ENCODE measurements at regions not wholly inside any gene's neighbourhood (a gene's known extent, or its start where the extent isn't known, plus 50 kb on each side); places are given as distances from the start of the nearest gene placed in this dataset.

DNA sequence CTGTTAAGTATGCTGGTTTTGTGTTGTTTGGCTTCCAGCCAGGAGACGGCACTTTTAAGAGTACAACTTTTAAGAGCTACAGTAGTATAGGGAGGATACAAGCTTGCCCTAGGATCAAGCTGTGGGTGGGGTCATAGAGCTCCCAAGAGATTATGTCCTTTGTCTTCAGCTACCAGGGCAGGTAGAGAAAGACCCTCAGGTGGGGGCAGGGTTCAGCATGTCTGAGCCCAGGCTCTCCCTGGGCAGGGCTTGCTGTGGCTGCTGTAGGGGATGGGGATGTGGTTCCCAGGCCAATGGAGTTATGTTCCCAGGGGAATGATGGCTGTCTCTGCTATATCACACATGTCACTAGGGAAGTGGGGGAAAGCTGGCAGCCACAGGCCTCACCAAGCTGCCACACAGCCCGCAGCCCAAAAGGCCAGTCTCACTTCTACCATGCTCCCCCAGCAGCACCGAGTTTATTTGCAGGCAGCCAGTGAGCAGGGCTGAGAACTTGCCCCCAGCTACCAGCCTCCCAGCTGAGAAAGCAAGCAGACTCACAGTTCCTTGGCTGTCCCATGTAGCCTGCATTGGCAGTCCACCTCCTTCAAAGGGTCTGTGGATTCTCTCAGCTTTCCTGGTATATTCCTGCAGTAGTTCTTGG is 105.7 kb upstream of the ERBB4 start:
- no peaks in the 10 kb centered on the region for H3K36me3 ChIP-seq
- no peaks in the 10 kb centered on the region for H3K4me1 ChIP-seq
- TF ChIP-seq Cebpa-rat (IDR thresholded peaks at IDR 0.05): no peak
- no peaks in the 10 kb centered on the region for H3K27me3 ChIP-seq
- H3K9me3 ChIP-seq: no peaks in the 10 kb centered on the region
- H4K20me1 ChIP-seq: no peaks in the 10 kb centered on the region
- no peak overlapping the region for H3K4me3 ChIP-seq
- no peak overlapping the region for H3K4me2 ChIP-seq
- no peak overlapping the region for H3K27ac ChIP-seq
- no peak overlapping the region for H3K9ac ChIP-seq

DNA sequence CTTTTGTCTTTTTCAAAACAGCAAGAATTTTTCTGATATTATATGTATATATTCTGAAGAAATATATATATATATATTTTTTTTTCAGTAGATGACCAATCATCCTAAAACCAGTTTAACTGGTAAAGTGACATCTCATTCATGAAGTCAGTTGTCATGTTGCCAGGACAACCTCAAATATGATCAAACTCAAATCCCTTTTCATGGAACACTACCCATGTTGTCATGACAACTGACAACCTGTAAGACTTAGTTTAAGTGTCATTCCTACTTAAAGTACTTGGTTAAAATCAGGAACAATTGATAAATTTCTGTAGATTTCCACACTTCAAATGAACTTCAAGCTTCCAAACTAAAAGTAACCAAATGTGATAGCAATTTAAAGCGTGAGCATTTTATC is 101.8 kb upstream of the ERBB4 start:
- no peak overlapping the region for H3K9ac ChIP-seq
- H3K4me3 ChIP-seq: no peak overlapping the region
- H4K20me1 ChIP-seq: no peaks in the 10 kb centered on the region
- TF ChIP-seq Cebpa-rat (IDR thresholded peaks at IDR 0.05): no peak
- no peak overlapping the region for H3K4me2 ChIP-seq
- no peaks in the 10 kb centered on the region for H3K36me3 ChIP-seq
- no peaks in the 10 kb centered on the region for H3K27me3 ChIP-seq
- no peak overlapping the region for H3K27ac ChIP-seq
- H3K9me3 ChIP-seq: no peaks in the 10 kb centered on the region
- H3K4me1 ChIP-seq: no peaks in the 10 kb centered on the region

DNA sequence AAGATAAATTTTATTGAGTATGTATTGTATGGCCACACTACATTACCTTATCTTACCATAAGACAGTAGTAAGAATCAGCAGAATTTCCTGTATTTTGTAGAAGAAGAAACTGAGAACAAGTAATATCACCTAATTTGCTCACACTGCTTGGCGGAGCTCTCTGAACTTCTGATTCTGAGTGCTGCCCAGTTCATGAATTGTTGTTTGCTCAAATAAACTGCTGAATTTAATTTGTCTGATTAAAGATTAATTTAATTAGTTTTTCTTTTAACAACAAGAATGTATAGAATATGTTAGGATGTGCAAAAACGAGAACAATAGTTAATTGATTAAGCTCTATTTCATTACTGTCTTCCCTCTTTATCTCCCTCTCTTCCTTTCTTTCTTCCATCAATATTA is 100.1 kb upstream of the ERBB4 start:
- H3K4me1 ChIP-seq: no peaks in the 10 kb centered on the region
- no peaks in the 10 kb centered on the region for H3K9me3 ChIP-seq
- no peaks in the 10 kb centered on the region for H4K20me1 ChIP-seq
- H3K9ac ChIP-seq: no peak overlapping the region
- no peak overlapping the region for H3K27ac ChIP-seq
- no peaks in the 10 kb centered on the region for H3K27me3 ChIP-seq
- no peak overlapping the region for H3K4me2 ChIP-seq
- H3K4me3 ChIP-seq: no peak overlapping the region
- TF ChIP-seq Cebpa-rat (IDR thresholded peaks at IDR 0.05): no peak
- no peaks in the 10 kb centered on the region for H3K36me3 ChIP-seq

DNA sequence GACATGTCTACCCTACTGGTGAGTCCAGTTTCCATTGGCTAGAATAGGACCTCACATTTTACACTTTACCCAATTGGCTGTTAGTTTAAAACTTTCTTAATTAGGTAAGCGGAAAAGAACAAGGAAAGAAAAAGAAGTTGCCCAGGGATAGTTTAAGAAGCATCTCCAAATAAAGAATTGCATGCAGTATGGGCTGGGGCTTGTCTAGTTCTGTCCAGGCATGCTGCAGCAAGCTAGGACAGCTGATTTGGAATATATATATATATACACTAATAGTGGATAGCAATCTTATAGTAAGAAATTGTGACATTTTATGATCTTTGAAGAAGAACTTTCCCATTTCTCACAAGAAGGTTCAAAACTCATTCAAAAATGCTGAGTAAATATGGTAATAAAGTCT is 90.0 kb upstream of the ERBB4 start:
- no peaks in the 10 kb centered on the region for H4K20me1 ChIP-seq
- H3K9ac ChIP-seq: no peak overlapping the region
- no peak for TF ChIP-seq Cebpa-rat (IDR thresholded peaks at IDR 0.05)
- H3K4me3 ChIP-seq: no peak overlapping the region
- H3K4me2 ChIP-seq: no peak overlapping the region
- no peaks in the 10 kb centered on the region for H3K27me3 ChIP-seq
- no peaks in the 10 kb centered on the region for H3K36me3 ChIP-seq
- no peak overlapping the region for H3K27ac ChIP-seq
- no peaks in the 10 kb centered on the region for H3K4me1 ChIP-seq
- H3K9me3 ChIP-seq: no peaks in the 10 kb centered on the region

DNA sequence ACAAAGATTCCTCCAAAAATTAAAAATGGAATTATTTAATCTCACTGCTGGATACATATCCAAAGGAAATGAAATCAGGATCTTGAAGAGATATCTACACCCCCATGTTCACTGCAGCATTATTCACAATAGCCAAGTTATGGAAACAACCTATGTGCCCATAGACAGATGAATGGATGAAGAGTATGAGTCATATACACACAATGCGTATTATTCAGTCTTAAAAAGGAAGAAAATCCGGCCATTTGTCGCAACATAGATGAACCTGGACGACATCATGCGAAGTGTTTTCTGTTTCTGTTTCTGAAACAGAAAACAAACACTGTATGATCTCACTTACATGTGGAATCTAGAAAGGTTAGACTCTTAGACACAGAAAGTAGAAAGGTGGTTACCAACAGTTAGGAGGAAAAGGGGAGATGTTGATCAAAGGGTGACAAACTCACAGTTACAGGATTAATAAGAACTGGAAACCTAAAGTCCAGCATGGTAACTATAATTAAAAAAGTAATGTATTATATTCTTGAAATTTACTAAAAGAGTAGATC is 87.8 kb upstream of the ERBB4 start:
- Histone ChIP-seq H3K4me2 (no peak overlapping the region), H3K9ac (no peak overlapping the region), H3K4me3 (no peak overlapping the region), H3K4me1 (no peaks in the 10 kb centered on the region), H4K20me1 (no peaks in the 10 kb centered on the region), H3K36me3 (no peaks in the 10 kb centered on the region), H3K9me3 (no peaks in the 10 kb centered on the region), H3K27ac (no peak overlapping the region), H3K27me3 (no peaks in the 10 kb centered on the region)
- no peak for TF ChIP-seq Cebpa-rat (IDR thresholded peaks at IDR 0.05)

DNA sequence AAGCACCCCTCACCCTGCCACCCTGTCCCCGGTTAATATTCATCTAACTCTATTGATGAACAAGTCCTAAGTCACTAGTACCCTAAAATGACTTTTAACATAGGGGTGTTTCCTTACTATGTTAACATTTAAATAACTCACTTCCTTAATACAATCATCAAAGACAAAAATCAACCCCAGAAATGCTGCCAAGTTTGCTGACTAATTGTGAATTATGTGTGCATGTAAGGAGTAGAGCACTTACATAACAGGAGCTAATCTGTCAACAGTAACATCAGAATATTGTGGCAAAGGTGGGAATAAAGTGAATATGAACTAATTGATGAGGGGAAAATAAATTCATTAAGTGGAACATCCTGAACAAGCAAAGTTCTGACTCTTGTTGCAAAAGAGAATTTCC is 81.4 kb upstream of the ERBB4 start:
- H3K4me1 ChIP-seq: no peaks in the 10 kb centered on the region

DNA sequence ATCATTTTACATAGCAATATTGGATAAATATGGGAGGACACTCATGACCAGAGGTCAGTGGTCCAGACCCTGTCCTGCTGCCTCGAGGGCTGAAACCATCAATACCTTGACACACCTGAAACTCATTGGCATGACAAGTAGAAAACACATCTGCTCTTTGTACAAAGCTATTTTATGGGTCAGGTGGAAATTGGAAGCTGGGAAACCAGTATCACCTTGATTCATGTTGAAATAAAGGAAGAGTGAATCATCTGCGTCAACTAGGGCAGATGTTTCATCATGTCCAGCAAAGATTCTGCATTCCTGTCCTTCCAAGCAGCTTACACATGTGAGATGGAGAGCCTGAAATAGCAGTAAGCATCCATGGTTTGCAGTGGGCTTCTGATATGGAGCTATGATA is 80.0 kb upstream of the ERBB4 start:
- no peaks in the 10 kb centered on the region for H3K4me1 ChIP-seq
- no peak overlapping the region for H3K4me2 ChIP-seq
- no peaks in the 10 kb centered on the region for H3K9me3 ChIP-seq
- no peaks in the 10 kb centered on the region for H3K36me3 ChIP-seq
- no peaks in the 10 kb centered on the region for H3K27me3 ChIP-seq
- H3K27ac ChIP-seq: no peak overlapping the region
- TF ChIP-seq Cebpa-rat (IDR thresholded peaks at IDR 0.05): no peak
- H3K9ac ChIP-seq: no peak overlapping the region
- H3K4me3 ChIP-seq: no peak overlapping the region
- H4K20me1 ChIP-seq: no peaks in the 10 kb centered on the region

More for the DNA sequence above, 81.4 kb upstream of the ERBB4 start:
- Histone ChIP-seq H3K4me2 (no peak overlapping the region), H3K36me3 (no peaks in the 10 kb centered on the region), H3K4me3 (no peak overlapping the region), H3K9ac (no peak overlapping the region), H3K27ac (no peak overlapping the region), H4K20me1 (no peaks in the 10 kb centered on the region), H3K9me3 (no peaks in the 10 kb centered on the region), H3K27me3 (no peaks in the 10 kb centered on the region)
- no peak for TF ChIP-seq Cebpa-rat (IDR thresholded peaks at IDR 0.05)

DNA sequence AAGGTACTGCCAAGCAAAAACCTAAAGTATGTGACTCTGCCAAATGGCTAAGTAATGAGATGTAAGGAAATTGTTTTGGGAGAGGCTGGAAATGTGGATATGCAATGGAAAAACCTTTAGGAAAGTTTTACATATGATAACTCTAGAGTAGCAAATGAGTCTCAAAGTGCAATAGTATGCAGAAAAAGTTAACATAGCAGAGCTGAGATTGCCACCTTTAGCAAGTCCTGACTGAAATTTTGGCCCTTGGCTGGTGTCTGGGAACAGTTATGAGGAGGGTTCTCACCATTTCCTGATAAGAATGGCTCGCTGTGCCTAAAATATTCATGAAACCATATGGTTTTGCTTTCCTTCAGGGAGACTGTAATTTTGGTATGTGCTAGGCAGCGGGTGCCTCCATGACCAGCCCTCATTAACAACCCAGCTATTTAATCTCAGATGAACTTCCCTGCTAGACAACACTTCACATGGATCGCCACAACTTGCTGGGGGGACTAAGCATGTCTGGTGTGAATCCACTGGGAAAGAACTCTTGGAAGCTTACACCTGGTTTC is 72.3 kb upstream of the ERBB4 start:
- Histone ChIP-seq H3K36me3 (no peaks in the 10 kb centered on the region), H3K4me1 (no peaks in the 10 kb centered on the region), H3K9me3 (no peaks in the 10 kb centered on the region), H3K27me3 (no peaks in the 10 kb centered on the region), H3K9ac (no peak overlapping the region), H4K20me1 (no peaks in the 10 kb centered on the region), H3K4me3 (no peak overlapping the region), H3K4me2 (no peak overlapping the region), H3K27ac (no peak overlapping the region)
- TF ChIP-seq Cebpa-rat (IDR thresholded peaks at IDR 0.05): no peak

DNA sequence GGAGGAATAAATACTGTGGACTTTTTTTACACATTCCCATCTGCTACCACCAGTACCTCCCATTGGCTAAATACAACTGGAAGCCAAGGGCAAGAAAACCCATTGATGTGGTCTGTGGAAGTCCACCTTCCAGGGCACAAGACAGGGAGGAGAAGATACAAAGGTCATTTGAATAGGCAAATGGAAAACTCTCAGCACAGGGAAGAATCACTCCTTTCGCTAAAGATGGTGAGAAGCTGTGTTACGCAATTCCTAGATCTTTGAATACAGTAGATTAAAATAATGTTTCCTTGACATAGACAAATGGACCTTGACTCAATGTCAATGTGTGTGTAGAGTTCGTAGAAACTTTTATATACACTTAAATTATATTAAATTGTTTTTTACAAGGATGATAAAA is 70.9 kb upstream of the ERBB4 start:
- H3K36me3 ChIP-seq: no peaks in the 10 kb centered on the region
- peak; percentile 67; the same call in 1 of the 2 replicates for TF ChIP-seq Cebpa-rat (IDR thresholded peaks at IDR 0.05)
- no peaks in the 10 kb centered on the region for H3K4me1 ChIP-seq
- no peak overlapping the region for H3K27ac ChIP-seq
- no peaks in the 10 kb centered on the region for H4K20me1 ChIP-seq
- H3K9me3 ChIP-seq: no peaks in the 10 kb centered on the region
- no peaks in the 10 kb centered on the region for H3K27me3 ChIP-seq
- no peak overlapping the region for H3K4me3 ChIP-seq
- no peak overlapping the region for H3K9ac ChIP-seq
- no peak overlapping the region for H3K4me2 ChIP-seq

DNA sequence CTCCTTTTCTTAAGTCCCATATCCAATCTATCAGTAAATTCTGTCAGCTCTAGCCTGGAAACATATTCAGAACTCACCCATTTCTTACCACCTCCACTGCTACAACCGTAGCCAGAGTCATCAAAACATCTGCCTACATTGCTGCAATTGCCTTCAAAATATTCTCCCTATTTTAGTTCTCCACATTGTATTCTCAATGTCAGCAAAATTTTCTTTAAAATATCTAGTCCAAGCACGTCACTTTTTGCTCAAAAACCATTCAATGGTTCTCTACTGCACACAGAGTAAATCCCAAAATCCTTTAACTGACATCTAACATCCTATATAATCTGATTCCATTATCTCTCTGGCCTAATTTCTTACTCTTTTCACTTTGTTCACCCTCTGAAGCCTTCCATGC is 68.5 kb upstream of the ERBB4 start:
- Histone ChIP-seq H3K4me3 (no peak overlapping the region), H3K4me1 (no peaks in the 10 kb centered on the region; the same call in 1 of the 2 replicates), H4K20me1 (no peaks in the 10 kb centered on the region), H3K4me2 (no peak overlapping the region), H3K27ac (no peak overlapping the region), H3K9me3 (no peaks in the 10 kb centered on the region), H3K27me3 (no peaks in the 10 kb centered on the region), H3K9ac (no peak overlapping the region), H3K36me3 (no peaks in the 10 kb centered on the region)
- no peak for TF ChIP-seq Cebpa-rat (IDR thresholded peaks at IDR 0.05)
